Astrocyte (in vitro differentiated cells and primary cell): ENCODE measurements at regions not wholly inside any gene's neighbourhood (a gene's known extent, or its start where the extent isn't known, plus 50 kb on each side); places are given as distances from the start of the nearest gene placed in this dataset.

Experiments
- DNase-seq: peaks from one replicate; pipeline ENCODE4 v3.0.0-alpha.2; 2010; ENCODE audit warnings: low read depth
- FAIRE-seq: peaks from 2 replicates; lab custom pipeline; 2011; peaks lifted over from hg19 to GRCh38; lab: Jason Lieb, UNC
- H2AFZ ChIP-seq: 2 replicates; pipeline ENCODE4 v1.6.0; 2012; ENCODE audit warnings: low read depth, low read length, inconsistent platforms
- H3K27ac ChIP-seq: 2 replicates; pipeline ENCODE4 v1.5.1; 2011; ENCODE audit warnings: low read depth, low read length, inconsistent platforms
- H3K27me3 ChIP-seq: 2 replicates; pipeline ENCODE4 v1.6.0; 2011; ENCODE audit warnings: low read length, inconsistent platforms; ENCODE audit not compliant: insufficient read depth
- H3K36me3 ChIP-seq: 2 replicates; pipeline ENCODE4 v1.5.1; 2011; ENCODE audit warnings: low read length, inconsistent platforms; ENCODE audit not compliant: insufficient read depth
- H3K4me1 ChIP-seq: 2 replicates; pipeline ENCODE4 v1.5.1; 2011; ENCODE audit warnings: low read length, inconsistent platforms; ENCODE audit not compliant: insufficient read depth
- H3K4me2 ChIP-seq: 2 replicates; pipeline ENCODE4 v1.6.0; 2012; ENCODE audit warnings: low read length, inconsistent platforms
- H3K4me3 ChIP-seq: 2 replicates; pipeline ENCODE4 v1.5.1; 2011; ENCODE audit warnings: low read depth, mild to moderate bottlenecking, low read length, inconsistent platforms; ENCODE audit not compliant: insufficient read depth
- H3K79me2 ChIP-seq: 2 replicates; pipeline ENCODE4 v1.6.0; 2012; ENCODE audit warnings: mild to moderate bottlenecking, low read length, inconsistent platforms; ENCODE audit not compliant: insufficient read depth
- H3K9ac ChIP-seq: 2 replicates; pipeline ENCODE4 v1.6.0; 2012; ENCODE audit warnings: mild to moderate bottlenecking, low read length, inconsistent platforms
- H3K9me3 ChIP-seq: 2 replicates; pipeline ENCODE4 v1.5.1; 2012; ENCODE audit warnings: low read depth, mild to moderate bottlenecking, low read length, inconsistent platforms; ENCODE audit not compliant: insufficient read depth
- H4K20me1 ChIP-seq: 2 replicates; pipeline ENCODE4 v1.6.0; 2012; ENCODE audit warnings: low read length, inconsistent platforms; ENCODE audit not compliant: insufficient read depth
- H3K27ac Mint-ChIP-seq: one replicate; pipeline ENCODE4 v1.8.0; 2021; ENCODE audit warnings: mild to moderate bottlenecking, mixed read lengths; ENCODE audit not compliant: unreplicated experiment
- H3K27me3 Mint-ChIP-seq: one replicate; pipeline ENCODE4 v1.8.0; 2021; ENCODE audit warnings: low read depth, mixed read lengths; ENCODE audit not compliant: unreplicated experiment
- H3K36me3 Mint-ChIP-seq: one replicate; pipeline ENCODE4 v1.8.0; 2021; ENCODE audit warnings: low read depth, mixed read lengths; ENCODE audit not compliant: unreplicated experiment
- H3K4me1 Mint-ChIP-seq: one replicate; pipeline ENCODE4 v1.8.0; 2021; ENCODE audit warnings: low read depth, mixed read lengths; ENCODE audit not compliant: unreplicated experiment
- H3K4me3 Mint-ChIP-seq: one replicate; pipeline ENCODE4 v1.8.0; 2021; ENCODE audit warnings: mild to moderate bottlenecking, moderate library complexity, mixed read lengths; ENCODE audit not compliant: unreplicated experiment
- H3K9me3 Mint-ChIP-seq: one replicate; pipeline ENCODE4 v1.8.0; 2021; ENCODE audit warnings: mild to moderate bottlenecking, mixed read lengths; ENCODE audit not compliant: unreplicated experiment
- EZH2 ChIP-seq: IDR thresholded peaks from 2 replicates; pipeline ENCODE4 v1.6.1; 2012; ENCODE audit warnings: mild to moderate bottlenecking, low read length, inconsistent platforms; ENCODE audit not compliant: insufficient read depth
- TF ChIP-seq, protein P1 (sequence below): IDR thresholded peaks from 2 replicates; pipeline ENCODE4 v1.5.1; 2011; ENCODE audit warnings: low read depth, mild to moderate bottlenecking, inconsistent platforms, low read length, moderate library complexity; ENCODE audit not compliant: insufficient read depth

DNA sequence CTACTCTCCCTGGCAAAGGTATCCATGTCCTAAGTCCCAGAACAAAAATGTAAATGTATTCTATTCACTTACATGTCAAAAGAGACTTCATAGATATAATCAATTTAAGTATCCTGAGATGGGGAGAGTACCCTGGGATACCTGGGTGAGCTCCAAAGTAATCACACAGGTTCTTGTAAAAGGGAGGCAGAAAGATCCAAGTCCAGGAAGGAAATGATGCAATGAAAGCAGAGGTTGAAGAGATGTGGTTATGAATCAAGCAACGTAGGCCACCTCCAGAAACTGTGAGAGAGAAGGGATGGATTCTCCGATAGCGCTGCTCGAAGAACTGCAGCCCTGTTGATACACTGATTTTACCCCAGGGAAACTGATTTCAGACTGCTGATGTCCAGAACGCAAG is 93.9 kb upstream of the VGLL3 start:
- Histone ChIP-seq H3K27me3 (no peaks in the 10 kb centered on the region), H3K4me3 (no peak overlapping the region), H3K79me2 (no peaks in the 10 kb centered on the region), H3K4me1 (peaks cover 16% of the 10 kb centered on the region), H3K9ac (no peak overlapping the region), H3K9me3 (no peaks in the 10 kb centered on the region), H3K4me2 (no peak overlapping the region), H3K27ac (no peak overlapping the region), H4K20me1 (no peaks in the 10 kb centered on the region), H3K36me3 (no peaks in the 10 kb centered on the region), H2AFZ (no peak overlapping the region)
- peak; percentile 16 for DNase-seq
- TF ChIP-seq, protein P1, sequence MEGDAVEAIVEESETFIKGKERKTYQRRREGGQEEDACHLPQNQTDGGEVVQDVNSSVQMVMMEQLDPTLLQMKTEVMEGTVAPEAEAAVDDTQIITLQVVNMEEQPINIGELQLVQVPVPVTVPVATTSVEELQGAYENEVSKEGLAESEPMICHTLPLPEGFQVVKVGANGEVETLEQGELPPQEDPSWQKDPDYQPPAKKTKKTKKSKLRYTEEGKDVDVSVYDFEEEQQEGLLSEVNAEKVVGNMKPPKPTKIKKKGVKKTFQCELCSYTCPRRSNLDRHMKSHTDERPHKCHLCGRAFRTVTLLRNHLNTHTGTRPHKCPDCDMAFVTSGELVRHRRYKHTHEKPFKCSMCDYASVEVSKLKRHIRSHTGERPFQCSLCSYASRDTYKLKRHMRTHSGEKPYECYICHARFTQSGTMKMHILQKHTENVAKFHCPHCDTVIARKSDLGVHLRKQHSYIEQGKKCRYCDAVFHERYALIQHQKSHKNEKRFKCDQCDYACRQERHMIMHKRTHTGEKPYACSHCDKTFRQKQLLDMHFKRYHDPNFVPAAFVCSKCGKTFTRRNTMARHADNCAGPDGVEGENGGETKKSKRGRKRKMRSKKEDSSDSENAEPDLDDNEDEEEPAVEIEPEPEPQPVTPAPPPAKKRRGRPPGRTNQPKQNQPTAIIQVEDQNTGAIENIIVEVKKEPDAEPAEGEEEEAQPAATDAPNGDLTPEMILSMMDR, result no peak
- no peak for TF ChIP-seq EZH2
- FAIRE-seq, result no peak
- no peaks in the 10 kb centered on the region for H3K36me3 Mint-ChIP-seq
- H3K27ac Mint-ChIP-seq, result peak overlapping the region; percentile 50
- H3K4me1 Mint-ChIP-seq, result peaks cover 3% of the 10 kb centered on the region
- no peak overlapping the region for H3K4me3 Mint-ChIP-seq
- H3K9me3 Mint-ChIP-seq, result no peaks in the 10 kb centered on the region
- H3K27me3 Mint-ChIP-seq, result no peaks in the 10 kb centered on the region

DNA sequence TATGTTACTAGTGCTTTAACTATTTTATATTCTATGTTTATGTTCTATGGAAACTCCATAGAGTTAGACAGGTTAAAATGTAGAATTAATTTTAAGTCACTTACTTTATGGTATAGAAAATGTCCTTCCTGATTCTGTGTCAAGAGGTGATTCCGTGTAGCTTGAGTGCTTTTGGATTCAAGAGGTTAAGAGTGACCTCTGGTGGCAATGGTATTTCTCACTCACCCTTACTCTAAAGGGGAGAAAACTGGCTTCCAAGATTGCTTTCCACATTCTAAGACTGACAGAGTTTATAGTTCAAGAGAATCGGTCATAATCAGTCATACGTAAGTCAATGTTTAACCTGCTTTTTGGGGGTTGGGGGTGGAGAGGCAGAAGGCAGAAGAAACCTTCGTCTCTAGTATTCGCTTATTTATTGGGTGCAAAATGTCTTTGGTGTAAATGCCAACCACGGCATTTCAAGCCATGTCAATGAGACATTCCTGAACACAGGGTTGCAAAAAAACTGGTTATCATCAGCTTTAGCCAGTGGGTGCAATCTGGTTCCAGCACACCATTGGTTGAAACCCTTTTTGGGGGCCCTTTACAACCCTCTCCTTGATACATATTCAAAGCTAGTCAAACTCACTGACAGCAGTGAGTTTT is 92.0 kb upstream of the VGLL3 start:
- H3K4me3 Mint-ChIP-seq, result no peak overlapping the region
- H3K4me2 ChIP-seq, result no peak overlapping the region
- H2AFZ ChIP-seq, result no peak overlapping the region

DNA sequence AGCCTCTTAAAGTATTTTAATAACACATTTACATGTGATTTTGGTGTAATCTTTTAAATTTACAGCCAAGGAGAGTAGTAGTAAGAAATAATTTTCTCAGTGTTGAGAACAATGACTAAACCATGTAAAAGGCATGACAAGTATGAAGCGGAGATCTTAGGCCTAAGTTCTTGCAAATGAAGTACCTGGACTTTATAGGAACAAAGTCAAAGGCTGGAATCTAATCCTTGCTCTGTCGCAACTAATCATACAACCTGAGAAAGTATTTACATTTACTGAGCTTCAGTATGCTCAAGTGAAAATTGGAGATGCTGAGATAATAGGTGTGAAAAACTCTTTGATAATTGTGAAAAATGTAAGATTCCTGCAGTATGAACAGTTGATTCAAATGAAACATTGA is 86.4 kb upstream of the VGLL3 start:
- no peak overlapping the region for H3K4me2 ChIP-seq
- FAIRE-seq (no peak), DNase-seq (no peak)
- H3K9me3 Mint-ChIP-seq, result no peaks in the 10 kb centered on the region
- peaks cover 9% of the 10 kb centered on the region for H3K4me1 Mint-ChIP-seq
- H4K20me1 ChIP-seq, result no peaks in the 10 kb centered on the region
- no peaks in the 10 kb centered on the region for H3K36me3 ChIP-seq
- no peak overlapping the region for H3K27ac ChIP-seq
- TF ChIP-seq, protein P1, result no peak
- no peak for TF ChIP-seq EZH2
- no peaks in the 10 kb centered on the region for H3K9me3 ChIP-seq
- no peaks in the 10 kb centered on the region for H3K27me3 ChIP-seq
- no peak overlapping the region for H2AFZ ChIP-seq
- peak overlapping the region; percentile 79 for H3K27ac Mint-ChIP-seq
- H3K4me1 ChIP-seq, result peaks cover 5% of the 10 kb centered on the region
- no peak overlapping the region for H3K4me3 ChIP-seq
- no peaks in the 10 kb centered on the region for H3K27me3 Mint-ChIP-seq
- no peaks in the 10 kb centered on the region for H3K79me2 ChIP-seq
- H3K36me3 Mint-ChIP-seq, result no peaks in the 10 kb centered on the region
- no peak overlapping the region for H3K4me3 Mint-ChIP-seq
- H3K9ac ChIP-seq, result no peak overlapping the region

More for the DNA sequence above, 92.0 kb upstream of the VGLL3 start:
- H3K9ac ChIP-seq, result no peak overlapping the region
- Mint-ChIP-seq H3K27ac (no peak overlapping the region), H3K4me1 (peaks cover 3% of the 10 kb centered on the region), H3K36me3 (no peaks in the 10 kb centered on the region), H3K27me3 (no peaks in the 10 kb centered on the region), H3K9me3 (no peaks in the 10 kb centered on the region)
- H3K9me3 ChIP-seq, result no peaks in the 10 kb centered on the region
- TF ChIP-seq EZH2, result no peak
- TF ChIP-seq, protein P1, result peak; percentile 79
- no peaks in the 10 kb centered on the region for H3K79me2 ChIP-seq
- no peaks in the 10 kb centered on the region for H4K20me1 ChIP-seq
- DNase-seq (peak; percentile 37), FAIRE-seq (peak; percentile 88)
- H3K27ac ChIP-seq, result no peak overlapping the region
- no peaks in the 10 kb centered on the region for H3K36me3 ChIP-seq
- H3K4me1 ChIP-seq, result no peaks in the 10 kb centered on the region
- no peak overlapping the region for H3K4me3 ChIP-seq
- H3K27me3 ChIP-seq, result no peaks in the 10 kb centered on the region
